ENCODE measurements at regions not wholly inside any gene's neighbourhood (a gene's known extent, or its start where the extent isn't known, plus 50 kb on each side); places are given as distances from the start of the nearest gene placed in this dataset.

DNA sequence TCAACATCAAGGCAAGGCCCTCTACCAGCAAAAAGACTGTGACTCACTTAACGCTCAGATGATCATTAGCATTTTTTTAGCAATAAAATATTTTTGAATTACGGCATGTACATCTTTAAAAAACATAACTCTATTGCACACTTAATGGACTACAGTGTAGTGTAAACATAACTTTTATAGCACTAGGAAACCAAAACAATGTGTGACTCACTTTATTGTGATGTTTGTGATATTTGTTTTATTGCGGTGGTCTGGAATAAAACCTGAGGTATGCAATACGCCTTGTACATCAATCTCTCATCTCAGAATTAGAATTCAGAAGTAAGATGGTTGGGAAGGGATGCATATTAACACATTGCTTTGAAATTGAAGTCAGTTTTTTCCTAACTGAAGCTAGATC, 106.9 kb upstream of the PTCH1 start:
- TF ChIP-seq CTCF (IDR thresholded peaks at IDR 0.05; ENCODE audit: low read depth, low read length, poor library complexity, severe bottlenecking) (no peak), EZH2phosphoT487 (IDR thresholded peaks at IDR 0.05; ENCODE audit: borderline replicate concordance, low read length) (no peak)
